Body of pancreas (tissue), 4 donors: ENCODE measurements at regions not wholly inside any gene's neighbourhood (a gene's known extent, or its start where the extent isn't known, plus 50 kb on each side); places are given as distances from the start of the nearest gene placed in this dataset.
A peak's percentile ranks its signal among the peaks of the same experiment; 100 is the strongest.

Experiments
- ATAC-seq: fragments of 150-250 bp; one replicate; pipeline ENCODE4 v1.9.1; 2016
- DNase-seq, 4 donors: peaks; one replicate each; pipeline ENCODE4 v3.0.0-alpha.2; 2019
- H3K27ac ChIP-seq, 4 donors: fragments of 200-600 bp; sonication (generic); 1 replicate in 3 of 4; 2 replicates in 1 of 4; pipeline versions ENCODE4 v1.5.1 to v1.6.1; 2016 to 2019; ENCODE audit warnings: mild to moderate bottlenecking in 1 of 4, mixed read lengths in 1 of 4, moderate library complexity in 1 of 4
- H3K27me3 ChIP-seq, 2 donors: fragments of 200-600 bp; sonication (generic); one replicate each; pipeline ENCODE4 v1.6.0; 2016; ENCODE audit warnings: mild to moderate bottlenecking in 1 of 2
- H3K36me3 ChIP-seq, 2 donors: fragments of 200-600 bp; sonication (generic); replicated peaks in 1 of 2; 2 replicates each; pipeline ENCODE4 v1.5.1; 2016; ENCODE audit warnings: low read depth in 2 of 2; ENCODE audit not compliant: insufficient read depth in 1 of 2
- H3K4me1 ChIP-seq: fragments of 200-600 bp; sonication (generic); one replicate; pipeline ENCODE4 v1.6.0; 2016
- H3K4me3 ChIP-seq, 2 donors: fragments of 200-600 bp; sonication (generic); 1 replicate in 1 of 2; 2 replicates in 1 of 2; pipeline ENCODE4 v1.5.1; 2016 to 2019
- H3K9me3 ChIP-seq, 3 donors: fragments of 200-600 bp; sonication (generic); 1 replicate in 2 of 3; 2 replicates in 1 of 3; pipeline ENCODE4 v1.5.1; 2016
- CTCF ChIP-seq, 7 experiments: fragments of 450-650 bp in 4 of 7; fragments of 200-600 bp in 3 of 7; sonication (generic) in 3 of 7; IDR thresholded peaks; one replicate each; pipeline ENCODE4 v1.5.1; 2016 to 2019; ENCODE audit warnings: antibody characterized with exemption in 7 of 7
- POLR2A ChIP-seq, 3 donors: fragments of 450-650 bp; IDR thresholded peaks; one replicate each; pipeline ENCODE4 v1.6.1; 2016; ENCODE audit warnings: antibody characterized with exemption in 3 of 3, mild to moderate bottlenecking in 2 of 3
- WGBS, 2 donors: methylation state at CpG; one replicate each; pipeline ENCODE4 v1.1.5; 2017; 5-methylcytosine and 5-hydroxymethylcytosine counted together
- intact Hi-C: fragments of 100-400 bp; cut with DNase I; formaldehyde crosslinking; loops from one replicate; pipeline ENCODE4 v1.15.1; 2023

- no peaks in the 10 kb centered on the region for H3K27me3 ChIP-seq
- H3K36me3 ChIP-seq = no peaks in the 10 kb centered on the region
- intact Hi-C loops = no loop called here
- TF ChIP-seq POLR2A (IDR thresholded peaks at IDR 0.05) (no peak), CTCF (IDR thresholded peaks at IDR 0.05) (no peak)
- H3K27ac ChIP-seq = no peak overlapping the region
- ATAC-seq = no peak
- no peaks in the 10 kb centered on the region for H3K9me3 ChIP-seq
- H3K4me1 ChIP-seq = no peaks in the 10 kb centered on the region
- no peak overlapping the region for H3K4me3 ChIP-seq
- no peak for DNase-seq
Measured at GRCh38 chr14:21923820-21924219, 250.2 kb upstream of the OR4E1 start.

- H3K27me3 ChIP-seq = no peaks in the 10 kb centered on the region
- intact Hi-C loops = no loop called here
- 62 to 67% methylated on average over 1 of the region's 1 CpG for WGBS, 2 donors
- H3K9me3 ChIP-seq = no peaks in the 10 kb centered on the region
- no peak overlapping the region for H3K27ac ChIP-seq
- DNase-seq (no peak), ATAC-seq (no peak)
- H3K36me3 ChIP-seq = no peaks in the 10 kb centered on the region
- no peak for TF ChIP-seq POLR2A (IDR thresholded peaks at IDR 0.05)
- TF ChIP-seq CTCF (IDR thresholded peaks at IDR 0.05) = no peak
- H3K4me3 ChIP-seq = no peak overlapping the region
- no peaks in the 10 kb centered on the region for H3K4me1 ChIP-seq
Measured at GRCh38 chr14:21921453-21921852, 247.8 kb upstream of the OR4E1 start.

- peak; percentile 63 for ATAC-seq
Measured at GRCh38 chr14:21917699-21918436, 244.2 kb upstream of the OR4E1 start.

GRCh38 chr14:21915826-21916225 lies 242.2 kb upstream of the OR4E1 start:
- no peak overlapping the region for H3K4me3 ChIP-seq
- ATAC-seq (peak; percentile 84), DNase-seq (peak; percentile 21 to 52 (median 24))
- no peaks in the 10 kb centered on the region for H3K9me3 ChIP-seq
- H3K27ac ChIP-seq = peak overlapping the region in 1 of 4 donors; percentile 23
- no peaks in the 10 kb centered on the region for H3K36me3 ChIP-seq
- 5% methylated on average over 2 of the region's 2 CpGs for WGBS, 2 donors
- intact Hi-C loops = no loop called here
- H3K4me1 ChIP-seq = peaks cover 11% of the 10 kb centered on the region
- TF ChIP-seq CTCF (IDR thresholded peaks at IDR 0.05) (no peak), POLR2A (IDR thresholded peaks at IDR 0.05) (no peak)
- no peaks in the 10 kb centered on the region for H3K27me3 ChIP-seq

More at GRCh38 chr14:21917699-21918436, 244.2 kb upstream of the OR4E1 start:
- H3K36me3 ChIP-seq = no peaks in the 10 kb centered on the region
- H3K4me1 ChIP-seq = peaks cover 11% of the 10 kb centered on the region
- H3K27ac ChIP-seq = no peak overlapping the region
- intact Hi-C loops = no loop called here
- peak; percentile 16 to 69 (median 59) for TF ChIP-seq CTCF (IDR thresholded peaks at IDR 0.05)
- TF ChIP-seq POLR2A (IDR thresholded peaks at IDR 0.05) = no peak
- 15 to 23% methylated on average over 4 of the region's 4 CpGs for WGBS, 2 donors
- H3K27me3 ChIP-seq = no peaks in the 10 kb centered on the region
- H3K4me3 ChIP-seq = no peak overlapping the region
- no peaks in the 10 kb centered on the region for H3K9me3 ChIP-seq
- DNase-seq = peak; percentile 35 to 54 (median 45)

GRCh38 chr14:21913759-21914158 lies 240.1 kb upstream of the OR4E1 start:
- Histone ChIP-seq H3K9me3 (no peaks in the 10 kb centered on the region), H3K4me1 (peaks cover 11% of the 10 kb centered on the region), H3K27ac (no peak overlapping the region), H3K4me3 (no peak overlapping the region), H3K36me3 (no peaks in the 10 kb centered on the region), H3K27me3 (no peaks in the 10 kb centered on the region)
- intact Hi-C loops = no loop called here
- 13 to 22% methylated on average over 6 of the region's 6 CpGs for WGBS, 2 donors
- ATAC-seq = no peak
- DNase-seq = peak; percentile 34 to 70 (median 40)
- TF ChIP-seq POLR2A (IDR thresholded peaks at IDR 0.05) (no peak), CTCF (IDR thresholded peaks at IDR 0.05) (peak in 6 of 7 experiments; percentile 16 to 42 (median 32))
